Loucy (cell line): ENCODE measurements at regions not wholly inside any gene's neighbourhood (a gene's known extent, or its start where the extent isn't known, plus 50 kb on each side); places are given as distances from the start of the nearest gene placed in this dataset.

Experiments
- H2AFZ ChIP-seq: fragments of 200-600 bp; sonication (generic); 2 replicates; pipeline ENCODE4 v1.6.0; 2016; ENCODE audit warnings: antibody characterized with exemption, mild to moderate bottlenecking, low read length, moderate library complexity
- H3F3A ChIP-seq: fragments of 200-600 bp; 2 replicates; pipeline ENCODE4 v1.6.0; 2016; ENCODE audit warnings: antibody characterized with exemption, low read depth, mild to moderate bottlenecking
- H3K27me3 ChIP-seq: fragments of 200-600 bp; sonication (generic); 2 replicates; pipeline ENCODE4 v1.6.1; 2014; ENCODE audit warnings: low read length, mild to moderate bottlenecking; ENCODE audit not compliant: insufficient read depth, poor library complexity, severe bottlenecking
- H3K36me3 ChIP-seq: fragments of 200-600 bp; sonication (generic); 2 replicates; pipeline ENCODE4 v1.6.1; 2016; ENCODE audit warnings: low read length; ENCODE audit not compliant: insufficient read depth
- H3K4me1 ChIP-seq: fragments of 200-600 bp; sonication (generic); 2 replicates; pipeline ENCODE4 v1.5.1; 2014; ENCODE audit warnings: low read length, mild to moderate bottlenecking; ENCODE audit not compliant: insufficient read depth, poor library complexity, severe bottlenecking
- H3K4me2 ChIP-seq: fragments of 200-600 bp; sonication (generic); 2 replicates; pipeline ENCODE4 v1.6.0; 2014; ENCODE audit warnings: antibody characterized with exemption, low read length, low read depth, mild to moderate bottlenecking; ENCODE audit not compliant: poor library complexity, severe bottlenecking
- H3K4me3 ChIP-seq: fragments of 200-600 bp; sonication (generic); 2 replicates; pipeline ENCODE4 v1.5.1; 2014; ENCODE audit warnings: low read length, mild to moderate bottlenecking, mixed read lengths; ENCODE audit not compliant: poor library complexity, severe bottlenecking
- H3K79me2 ChIP-seq: fragments of 200-600 bp; sonication (generic); 2 replicates; pipeline ENCODE4 v1.6.1; 2014; ENCODE audit warnings: low read length; ENCODE audit not compliant: insufficient read depth
- H3K9ac ChIP-seq: fragments of 200-600 bp; sonication (generic); 2 replicates; pipeline ENCODE4 v1.6.0; 2014; ENCODE audit warnings: mild to moderate bottlenecking, low read depth, low read length, moderate library complexity; ENCODE audit not compliant: poor library complexity, severe bottlenecking
- H3K9me2 ChIP-seq: fragments of 200-600 bp; sonication (generic); replicated peaks from 2 replicates; pipeline ENCODE4 v1.6.1; 2016; ENCODE audit warnings: low read depth, low read length, mixed read lengths
- H3K9me3 ChIP-seq: fragments of 200-600 bp; sonication (generic); 2 replicates; pipeline ENCODE4 v1.6.1; 2014; ENCODE audit warnings: mild to moderate bottlenecking, antibody characterized with exemption, low read length, low read depth; ENCODE audit not compliant: insufficient read depth
- H4K20me1 ChIP-seq: fragments of 200-600 bp; sonication (generic); 2 replicates; pipeline ENCODE4 v1.6.0; 2014; ENCODE audit warnings: antibody characterized with exemption, low read length, mild to moderate bottlenecking; ENCODE audit not compliant: insufficient read depth, poor library complexity, severe bottlenecking
- EZH2phosphoT487 ChIP-seq: fragments of 200-600 bp; IDR thresholded peaks from 2 replicates; pipeline ENCODE4 v1.6.1; 2018; ENCODE audit warnings: antibody characterized with exemption, mild to moderate bottlenecking, moderate library complexity, borderline replicate concordance
- TF ChIP-seq, protein P1 (sequence below): fragments of 200-600 bp; sonication (generic); conservative IDR thresholded peaks from 2 replicates; pipeline ENCODE4 v1.5.1; 2014; ENCODE audit warnings: mild to moderate bottlenecking, antibody characterized with exemption, low read length

DNA sequence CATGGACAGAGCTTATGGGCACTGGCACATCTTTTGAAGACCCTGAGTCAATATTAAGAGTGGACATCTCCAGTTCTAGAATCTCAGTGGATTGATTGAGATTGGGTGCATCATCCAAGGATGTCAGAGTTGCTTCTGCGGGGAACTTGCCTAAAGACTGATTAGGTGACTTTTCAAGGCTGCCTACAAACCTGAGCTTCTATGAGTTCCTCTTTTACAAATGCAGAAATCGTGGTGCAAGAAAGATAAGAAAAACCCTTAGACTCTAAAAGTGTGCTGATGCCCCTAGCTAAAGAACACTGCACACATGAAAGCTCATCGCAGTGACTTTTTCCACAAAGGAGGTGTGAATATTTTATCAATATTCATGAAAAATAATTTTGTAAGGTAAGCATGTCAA lies 86.8 kb upstream of the NEDD4L start:
- Histone ChIP-seq H3K4me3 (no peak overlapping the region), H3K4me2 (no peak overlapping the region), H3K4me1 (peaks cover 7% of the 10 kb centered on the region), H2AFZ (no peak overlapping the region), H3K36me3 (no peaks in the 10 kb centered on the region), H3F3A (no peaks in the 10 kb centered on the region), H3K9me2 (no peaks in the 10 kb centered on the region), H4K20me1 (no peaks in the 10 kb centered on the region), H3K27me3 (no peaks in the 10 kb centered on the region), H3K9me3 (no peaks in the 10 kb centered on the region), H3K9ac (no peak overlapping the region), H3K79me2 (no peaks in the 10 kb centered on the region)
- TF ChIP-seq EZH2phosphoT487 = no peak
- TF ChIP-seq, protein P1, sequence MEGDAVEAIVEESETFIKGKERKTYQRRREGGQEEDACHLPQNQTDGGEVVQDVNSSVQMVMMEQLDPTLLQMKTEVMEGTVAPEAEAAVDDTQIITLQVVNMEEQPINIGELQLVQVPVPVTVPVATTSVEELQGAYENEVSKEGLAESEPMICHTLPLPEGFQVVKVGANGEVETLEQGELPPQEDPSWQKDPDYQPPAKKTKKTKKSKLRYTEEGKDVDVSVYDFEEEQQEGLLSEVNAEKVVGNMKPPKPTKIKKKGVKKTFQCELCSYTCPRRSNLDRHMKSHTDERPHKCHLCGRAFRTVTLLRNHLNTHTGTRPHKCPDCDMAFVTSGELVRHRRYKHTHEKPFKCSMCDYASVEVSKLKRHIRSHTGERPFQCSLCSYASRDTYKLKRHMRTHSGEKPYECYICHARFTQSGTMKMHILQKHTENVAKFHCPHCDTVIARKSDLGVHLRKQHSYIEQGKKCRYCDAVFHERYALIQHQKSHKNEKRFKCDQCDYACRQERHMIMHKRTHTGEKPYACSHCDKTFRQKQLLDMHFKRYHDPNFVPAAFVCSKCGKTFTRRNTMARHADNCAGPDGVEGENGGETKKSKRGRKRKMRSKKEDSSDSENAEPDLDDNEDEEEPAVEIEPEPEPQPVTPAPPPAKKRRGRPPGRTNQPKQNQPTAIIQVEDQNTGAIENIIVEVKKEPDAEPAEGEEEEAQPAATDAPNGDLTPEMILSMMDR = no peak

DNA sequence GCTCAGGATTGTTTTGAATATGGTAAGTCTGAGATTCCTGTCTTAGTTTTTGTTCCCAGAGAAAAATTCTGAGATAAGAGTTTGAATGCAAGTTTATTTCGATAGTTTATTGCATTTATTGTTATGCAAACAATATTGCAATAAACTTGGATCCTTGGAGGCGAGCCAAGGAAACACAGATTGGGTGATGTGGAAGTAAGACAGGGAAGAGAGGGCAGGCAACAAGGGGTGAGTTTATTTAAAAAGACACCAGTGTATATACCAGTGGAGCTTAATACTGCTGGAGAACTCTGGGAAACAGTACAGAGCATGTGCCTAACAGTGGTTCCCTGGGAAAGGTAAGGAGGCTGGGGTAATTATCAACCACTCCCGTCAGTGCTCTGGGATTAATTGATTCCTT lies 87.5 kb upstream of the NEDD4L start:
- Histone ChIP-seq H3K9me3 (no peaks in the 10 kb centered on the region), H4K20me1 (no peaks in the 10 kb centered on the region), H3K79me2 (no peaks in the 10 kb centered on the region), H3K9me2 (no peaks in the 10 kb centered on the region), H3K4me2 (no peak overlapping the region), H3K9ac (no peak overlapping the region), H3K4me3 (no peak overlapping the region), H2AFZ (no peak overlapping the region), H3F3A (no peaks in the 10 kb centered on the region), H3K27me3 (no peaks in the 10 kb centered on the region), H3K36me3 (no peaks in the 10 kb centered on the region), H3K4me1 (peaks cover 7% of the 10 kb centered on the region)
- TF ChIP-seq, protein P1 = no peak
- no peak for TF ChIP-seq EZH2phosphoT487

- Histone ChIP-seq H4K20me1 (no peaks in the 10 kb centered on the region), H3K9ac (no peak overlapping the region), H3K9me2 (no peaks in the 10 kb centered on the region), H3F3A (no peaks in the 10 kb centered on the region), H3K4me2 (no peak overlapping the region), H2AFZ (no peak overlapping the region), H3K4me1 (no peaks in the 10 kb centered on the region), H3K36me3 (no peaks in the 10 kb centered on the region), H3K79me2 (no peaks in the 10 kb centered on the region), H3K27me3 (no peaks in the 10 kb centered on the region), H3K4me3 (no peak overlapping the region), H3K9me3 (no peaks in the 10 kb centered on the region)
- TF ChIP-seq EZH2phosphoT487 = no peak
- TF ChIP-seq, protein P1 = no peak
Measured at GRCh38 chr18:57954935-57955334, 89.1 kb upstream of the NEDD4L start.
